Gastroesophageal sphincter (tissue), 3 donors: ENCODE measurements at regions not wholly inside any gene's neighbourhood (a gene's known extent, or its start where the extent isn't known, plus 50 kb on each side); places are given as distances from the start of the nearest gene placed in this dataset.

ENCODE experiments used
- EP300 ChIP-seq: sonication (generic); formaldehyde crosslinking; IDR thresholded peaks from one replicate; pipeline ENCODE4 v1.6.1; 2017; ENCODE audit warnings: antibody characterized with exemption, mild to moderate bottlenecking
- POLR2A ChIP-seq, 2 donors: fragments of 450-650 bp; IDR thresholded peaks; one replicate each; pipeline ENCODE4 v1.6.1; 2017; ENCODE audit warnings: antibody characterized with exemption in 2 of 2, mild to moderate bottlenecking in 2 of 2, moderate library complexity in 1 of 2
- TF ChIP-seq, protein P1 (sequence below), 4 experiments: fragments of 200-600 bp in 2 of 4; fragments of 450-650 bp in 2 of 4; sonication (generic) in 1 of 4; IDR thresholded peaks; one replicate each; pipeline ENCODE4 v1.5.1; 2017 to 2019; ENCODE audit warnings: antibody characterized with exemption in 4 of 4, mild to moderate bottlenecking in 2 of 4, moderate library complexity in 2 of 4

DNA sequence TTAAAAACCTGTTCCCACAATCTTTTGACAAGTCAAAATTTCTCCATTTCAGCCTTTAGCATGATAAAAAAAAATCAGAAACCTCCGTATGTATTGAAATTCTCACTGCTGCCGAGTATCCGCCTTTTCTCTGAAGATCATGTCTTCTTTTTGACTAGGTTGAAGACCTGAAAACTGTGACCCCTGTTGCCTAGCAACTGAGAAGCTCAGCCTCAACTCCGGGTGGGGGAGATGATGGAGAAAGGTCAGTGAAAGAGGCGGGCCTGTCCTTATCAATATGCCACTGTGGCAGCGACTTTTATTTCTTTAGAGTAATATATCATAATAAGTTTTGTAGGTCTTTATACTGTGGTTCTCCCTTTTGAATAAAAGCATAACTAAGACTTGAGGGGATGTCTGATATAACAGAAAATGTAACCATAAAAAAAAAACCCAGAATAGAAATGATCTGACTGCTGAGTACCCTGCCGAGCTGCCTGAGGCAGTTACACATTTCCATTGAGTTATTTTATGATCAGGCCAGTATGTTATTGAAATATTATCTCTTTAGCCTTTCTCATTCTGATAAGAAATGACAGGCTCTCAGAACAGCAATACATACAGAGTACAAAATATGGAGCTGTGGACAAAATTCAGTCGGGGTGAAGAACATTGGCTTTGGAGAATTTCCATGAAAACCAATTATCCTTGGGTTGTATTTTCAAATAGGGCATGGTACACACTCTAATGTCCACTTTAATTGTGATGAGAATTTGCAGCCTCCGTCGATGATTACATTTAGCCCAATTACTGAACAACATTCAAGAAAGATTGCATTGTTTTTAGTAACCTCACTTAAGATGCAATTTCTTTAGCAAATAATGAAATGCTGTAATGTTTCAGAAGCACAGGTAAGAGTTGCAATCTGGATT lies 136.7 kb upstream of the EEF1E1 start:
- TF ChIP-seq EP300, result no peak
- TF ChIP-seq, protein P1, sequence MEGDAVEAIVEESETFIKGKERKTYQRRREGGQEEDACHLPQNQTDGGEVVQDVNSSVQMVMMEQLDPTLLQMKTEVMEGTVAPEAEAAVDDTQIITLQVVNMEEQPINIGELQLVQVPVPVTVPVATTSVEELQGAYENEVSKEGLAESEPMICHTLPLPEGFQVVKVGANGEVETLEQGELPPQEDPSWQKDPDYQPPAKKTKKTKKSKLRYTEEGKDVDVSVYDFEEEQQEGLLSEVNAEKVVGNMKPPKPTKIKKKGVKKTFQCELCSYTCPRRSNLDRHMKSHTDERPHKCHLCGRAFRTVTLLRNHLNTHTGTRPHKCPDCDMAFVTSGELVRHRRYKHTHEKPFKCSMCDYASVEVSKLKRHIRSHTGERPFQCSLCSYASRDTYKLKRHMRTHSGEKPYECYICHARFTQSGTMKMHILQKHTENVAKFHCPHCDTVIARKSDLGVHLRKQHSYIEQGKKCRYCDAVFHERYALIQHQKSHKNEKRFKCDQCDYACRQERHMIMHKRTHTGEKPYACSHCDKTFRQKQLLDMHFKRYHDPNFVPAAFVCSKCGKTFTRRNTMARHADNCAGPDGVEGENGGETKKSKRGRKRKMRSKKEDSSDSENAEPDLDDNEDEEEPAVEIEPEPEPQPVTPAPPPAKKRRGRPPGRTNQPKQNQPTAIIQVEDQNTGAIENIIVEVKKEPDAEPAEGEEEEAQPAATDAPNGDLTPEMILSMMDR (IDR thresholded peaks at IDR 0.05), result no peak
- no peak for TF ChIP-seq POLR2A (IDR thresholded peaks at IDR 0.05)
